ENCODE measurements at regions not wholly inside any gene's neighbourhood (a gene's known extent, or its start where the extent isn't known, plus 50 kb on each side); places are given as distances from the start of the nearest gene placed in this dataset.

DNA sequence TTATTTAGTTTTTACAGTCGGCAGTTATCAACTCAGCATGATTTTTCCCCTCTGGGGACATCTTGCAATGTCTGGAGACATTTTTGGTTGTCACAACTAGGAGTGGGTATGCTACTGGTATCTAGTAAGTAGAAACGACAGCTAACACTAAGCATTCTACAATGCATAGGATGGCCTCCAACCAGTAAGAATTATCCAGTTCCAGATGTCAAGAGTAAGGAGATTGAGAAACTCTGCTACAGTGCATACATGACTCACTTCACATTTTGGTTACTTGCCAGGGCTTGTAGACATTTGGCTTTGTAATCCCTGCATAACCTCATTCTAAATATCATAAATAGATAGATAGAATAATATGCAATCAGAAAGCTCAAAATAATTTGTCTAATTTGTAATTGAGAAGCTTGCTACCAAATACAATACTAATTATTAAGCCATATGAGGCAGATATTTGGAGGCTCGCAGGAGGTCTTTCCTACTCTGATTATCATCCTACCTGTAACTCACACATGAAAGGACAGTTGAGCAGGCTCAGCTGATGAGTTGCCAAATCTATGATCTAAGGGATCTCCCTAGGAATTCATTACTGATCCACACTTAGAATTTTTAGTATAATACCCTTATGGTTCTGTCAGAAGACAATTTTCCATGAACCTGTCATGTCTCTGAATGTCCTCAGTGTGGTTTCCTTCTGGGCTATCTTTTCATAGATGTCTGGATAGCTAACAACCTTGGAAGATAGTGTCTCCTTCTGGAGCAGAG, 346.9 kb upstream of the TLE4 start:
- H3K27ac ChIP-seq = peak overlapping the region; percentile 54
- peaks cover 36% of the 10 kb centered on the region for H3F3A ChIP-seq (ENCODE audit: insufficient read depth)
- peak; percentile 95 for DNase-seq
- no peaks in the 10 kb centered on the region for H3K9me3 ChIP-seq (ENCODE audit: low read depth)
- no peak overlapping the region for H3K4me3 ChIP-seq
- no peaks in the 10 kb centered on the region for H3K79me2 ChIP-seq (ENCODE audit: insufficient read depth)
- WGBS, 2 experiments (ENCODE audit: low coverage in 1 of 2, low lambda C conversion rate in 2 of 2, missing lambda C conversion rate in 2 of 2) = 46 to 48% methylated on average over 3 of the region's 3 CpGs
- no peak overlapping the region for H2AFZ ChIP-seq
- H3K4me1 ChIP-seq (ENCODE audit: insufficient read depth) = peaks cover 41% of the 10 kb centered on the region
- H3K9me2 ChIP-seq (ENCODE audit: insufficient read depth) = no peaks in the 10 kb centered on the region
- H4K20me1 ChIP-seq (ENCODE audit: insufficient read depth) = no peaks in the 10 kb centered on the region
- H3K36me3 ChIP-seq (ENCODE audit: low read depth) = no peaks in the 10 kb centered on the region
- no peak overlapping the region for H3K9ac ChIP-seq
- TF ChIP-seq EZH2phosphoT487 (IDR thresholded peaks at IDR 0.05; ENCODE audit: insufficient read depth, low read depth) (no peak), EZH2 (IDR thresholded peaks at IDR 0.05; ENCODE audit: insufficient read depth, poor library complexity, severe bottlenecking) (no peak)
- H3K4me2 ChIP-seq (ENCODE audit: unreplicated experiment) = peak overlapping the region; percentile 24
- H3K27me3 ChIP-seq (replicated peaks; ENCODE audit: insufficient read depth) = no peaks in the 10 kb centered on the region
- in situ Hi-C loops (cut with MboI) = no loop called here

- H3K9me2 ChIP-seq (ENCODE audit: insufficient read depth) = no peaks in the 10 kb centered on the region
- no peak overlapping the region for H3K4me2 ChIP-seq (ENCODE audit: unreplicated experiment)
- no peaks in the 10 kb centered on the region for H4K20me1 ChIP-seq (ENCODE audit: insufficient read depth)
- no peak overlapping the region for H3K4me3 ChIP-seq
- H3K27me3 ChIP-seq (replicated peaks; ENCODE audit: insufficient read depth) = no peaks in the 10 kb centered on the region
- no peaks in the 10 kb centered on the region for H3K4me1 ChIP-seq (ENCODE audit: insufficient read depth)
- peak; percentile 61 for DNase-seq
- H3F3A ChIP-seq (ENCODE audit: insufficient read depth) = no peaks in the 10 kb centered on the region
- no peaks in the 10 kb centered on the region for H3K9me3 ChIP-seq (ENCODE audit: low read depth)
- no peak overlapping the region for H2AFZ ChIP-seq
- H3K79me2 ChIP-seq (ENCODE audit: insufficient read depth) = no peaks in the 10 kb centered on the region
- no peaks in the 10 kb centered on the region for H3K36me3 ChIP-seq (ENCODE audit: low read depth)
- in situ Hi-C loops (cut with MboI) = no loop called here
- no peak overlapping the region for H3K27ac ChIP-seq
- TF ChIP-seq EZH2 (IDR thresholded peaks at IDR 0.05; ENCODE audit: insufficient read depth, poor library complexity, severe bottlenecking) (no peak), EZH2phosphoT487 (IDR thresholded peaks at IDR 0.05; ENCODE audit: insufficient read depth, low read depth) (no peak)
- 92 to 93% methylated on average over 2 of the region's 2 CpGs for WGBS, 2 experiments (ENCODE audit: low coverage in 1 of 2, low lambda C conversion rate in 2 of 2, missing lambda C conversion rate in 2 of 2)
- H3K9ac ChIP-seq = no peak overlapping the region
Measured at GRCh38 chr9:79233542-79233941, 338.2 kb upstream of the TLE4 start.

GRCh38 chr9:79236466-79236865, 335.3 kb upstream of the TLE4 start:
- no peak overlapping the region for H3K4me3 ChIP-seq

DNA sequence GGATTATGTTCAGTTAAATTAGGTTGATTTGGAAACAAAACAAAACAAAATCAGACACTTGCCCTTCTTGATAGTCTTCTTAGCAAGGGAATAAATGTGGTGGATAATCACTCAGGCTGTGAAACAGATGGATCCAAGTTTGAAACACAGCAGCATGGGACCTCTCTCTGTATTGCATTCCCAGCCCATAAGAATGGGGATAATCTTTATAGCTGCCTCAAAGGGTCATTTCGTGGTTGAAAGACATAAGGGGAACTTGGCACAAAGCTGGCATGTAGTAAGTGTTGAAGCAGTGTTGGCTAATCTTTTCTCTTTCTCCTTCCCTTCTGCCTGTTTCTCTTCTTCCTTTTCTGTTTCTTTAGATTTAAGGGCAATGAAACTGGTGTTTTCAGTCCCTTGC, 333.9 kb upstream of the TLE4 start:
- Histone ChIP-seq H3K4me1 (ENCODE audit: insufficient read depth) (no peaks in the 10 kb centered on the region), H3K27ac (no peak overlapping the region), H2AFZ (no peak overlapping the region), H3K9me3 (ENCODE audit: low read depth) (no peaks in the 10 kb centered on the region), H3K4me2 (ENCODE audit: unreplicated experiment) (no peak overlapping the region), H4K20me1 (ENCODE audit: insufficient read depth) (no peaks in the 10 kb centered on the region), H3K9me2 (ENCODE audit: insufficient read depth) (no peaks in the 10 kb centered on the region), H3K79me2 (ENCODE audit: insufficient read depth) (no peaks in the 10 kb centered on the region), H3K4me3 (no peak overlapping the region), H3F3A (ENCODE audit: insufficient read depth) (no peaks in the 10 kb centered on the region), H3K9ac (no peak overlapping the region), H3K27me3 (replicated peaks; ENCODE audit: insufficient read depth) (no peaks in the 10 kb centered on the region), H3K36me3 (ENCODE audit: low read depth) (no peaks in the 10 kb centered on the region)
- in situ Hi-C loops (cut with MboI) = no loop called here
- TF ChIP-seq EZH2 (IDR thresholded peaks at IDR 0.05; ENCODE audit: insufficient read depth, poor library complexity, severe bottlenecking) (no peak), EZH2phosphoT487 (IDR thresholded peaks at IDR 0.05; ENCODE audit: insufficient read depth, low read depth) (no peak)
- no peak for DNase-seq
- WGBS, 2 experiments (ENCODE audit: low coverage in 1 of 2, low lambda C conversion rate in 2 of 2, missing lambda C conversion rate in 2 of 2) = 8 to 25% methylated on average over 1 of the region's 1 CpG

More at GRCh38 chr9:79236466-79236865, 335.3 kb upstream of the TLE4 start:
- H3K9me3 ChIP-seq (ENCODE audit: low read depth) = no peaks in the 10 kb centered on the region
- TF ChIP-seq EZH2 (IDR thresholded peaks at IDR 0.05; ENCODE audit: insufficient read depth, poor library complexity, severe bottlenecking) (no peak), EZH2phosphoT487 (IDR thresholded peaks at IDR 0.05; ENCODE audit: insufficient read depth, low read depth) (no peak)
- WGBS, 2 experiments (ENCODE audit: low coverage in 1 of 2, low lambda C conversion rate in 2 of 2, missing lambda C conversion rate in 2 of 2) = 50% methylated on average over 2 of the region's 2 CpGs
- H4K20me1 ChIP-seq (ENCODE audit: insufficient read depth) = no peaks in the 10 kb centered on the region
- no peak overlapping the region for H2AFZ ChIP-seq
- H3F3A ChIP-seq (ENCODE audit: insufficient read depth) = no peaks in the 10 kb centered on the region
- no peaks in the 10 kb centered on the region for H3K79me2 ChIP-seq (ENCODE audit: insufficient read depth)
- no peak overlapping the region for H3K9ac ChIP-seq
- in situ Hi-C loops (cut with MboI) = no loop called here
- peak; percentile 20 for DNase-seq
- H3K27ac ChIP-seq = no peak overlapping the region
- no peak overlapping the region for H3K4me2 ChIP-seq (ENCODE audit: unreplicated experiment)
- no peaks in the 10 kb centered on the region for H3K9me2 ChIP-seq (ENCODE audit: insufficient read depth)
- no peaks in the 10 kb centered on the region for H3K27me3 ChIP-seq (replicated peaks; ENCODE audit: insufficient read depth)
- H3K4me1 ChIP-seq (ENCODE audit: insufficient read depth) = no peaks in the 10 kb centered on the region
- H3K36me3 ChIP-seq (ENCODE audit: low read depth) = no peaks in the 10 kb centered on the region

Data from GM23248 (cell line).